ENCODE measurements at regions not wholly inside any gene's neighbourhood (a gene's known extent, or its start where the extent isn't known, plus 50 kb on each side); places are given as distances from the start of the nearest gene placed in this dataset.
"Not testable (repeated sequence)": the region's sequence is repeated elsewhere in the genome, so short reads cannot be mapped to it uniquely, and the experiment has no call there.

DNA sequence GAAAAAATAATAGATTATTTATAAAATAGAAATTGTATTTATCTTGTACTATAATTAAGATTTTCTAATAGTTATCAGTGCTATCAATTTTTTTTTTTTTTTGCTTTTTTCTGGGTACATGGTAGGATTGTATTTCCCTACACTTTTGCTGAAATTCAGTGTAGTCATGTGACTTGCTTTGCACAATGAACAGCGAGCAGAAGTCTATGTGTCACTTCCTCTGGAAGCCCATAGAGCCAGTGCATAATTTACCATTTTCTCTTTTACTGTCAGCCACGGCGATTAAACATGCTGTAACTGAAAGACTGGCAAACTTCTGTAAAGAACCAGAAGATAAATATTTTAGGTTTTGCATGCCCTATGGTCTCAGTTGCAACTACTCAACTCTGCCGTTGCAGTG lies 80.8 kb upstream of the PPP1R12A start:
- H3K4me3 ChIP-seq (ENCODE audit: low read depth, low read length): no peak overlapping the region
- TF ChIP-seq, protein P1, sequence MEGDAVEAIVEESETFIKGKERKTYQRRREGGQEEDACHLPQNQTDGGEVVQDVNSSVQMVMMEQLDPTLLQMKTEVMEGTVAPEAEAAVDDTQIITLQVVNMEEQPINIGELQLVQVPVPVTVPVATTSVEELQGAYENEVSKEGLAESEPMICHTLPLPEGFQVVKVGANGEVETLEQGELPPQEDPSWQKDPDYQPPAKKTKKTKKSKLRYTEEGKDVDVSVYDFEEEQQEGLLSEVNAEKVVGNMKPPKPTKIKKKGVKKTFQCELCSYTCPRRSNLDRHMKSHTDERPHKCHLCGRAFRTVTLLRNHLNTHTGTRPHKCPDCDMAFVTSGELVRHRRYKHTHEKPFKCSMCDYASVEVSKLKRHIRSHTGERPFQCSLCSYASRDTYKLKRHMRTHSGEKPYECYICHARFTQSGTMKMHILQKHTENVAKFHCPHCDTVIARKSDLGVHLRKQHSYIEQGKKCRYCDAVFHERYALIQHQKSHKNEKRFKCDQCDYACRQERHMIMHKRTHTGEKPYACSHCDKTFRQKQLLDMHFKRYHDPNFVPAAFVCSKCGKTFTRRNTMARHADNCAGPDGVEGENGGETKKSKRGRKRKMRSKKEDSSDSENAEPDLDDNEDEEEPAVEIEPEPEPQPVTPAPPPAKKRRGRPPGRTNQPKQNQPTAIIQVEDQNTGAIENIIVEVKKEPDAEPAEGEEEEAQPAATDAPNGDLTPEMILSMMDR (IDR thresholded peaks at IDR 0.05; ENCODE audit: insufficient read depth, low read length): no peak
- no peak for DNase-seq (ENCODE audit: low read depth)

DNA sequence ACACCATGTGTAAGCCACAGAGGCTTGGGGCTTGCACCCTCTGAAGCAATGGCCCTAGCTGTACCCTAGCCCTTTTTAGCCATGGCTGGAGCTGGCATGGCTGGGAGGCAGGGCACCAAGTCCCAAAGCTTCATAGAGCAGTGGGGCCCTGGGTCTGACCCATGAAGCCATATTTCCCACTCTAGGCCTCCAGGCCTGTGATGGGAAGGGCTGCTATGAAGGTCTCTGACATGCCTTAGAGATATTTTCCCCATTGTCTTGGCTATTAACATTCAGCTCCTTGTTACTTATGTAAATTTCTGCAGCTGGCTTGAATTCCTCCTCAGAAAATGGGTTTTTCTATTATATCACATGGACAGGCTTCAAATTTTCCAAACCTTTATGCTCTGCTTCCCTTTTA lies 68.8 kb upstream of the PPP1R12A start:
- not testable (repeated sequence) for DNase-seq (ENCODE audit: low read depth); H3K4me3 ChIP-seq (ENCODE audit: low read depth, low read length)

DNA sequence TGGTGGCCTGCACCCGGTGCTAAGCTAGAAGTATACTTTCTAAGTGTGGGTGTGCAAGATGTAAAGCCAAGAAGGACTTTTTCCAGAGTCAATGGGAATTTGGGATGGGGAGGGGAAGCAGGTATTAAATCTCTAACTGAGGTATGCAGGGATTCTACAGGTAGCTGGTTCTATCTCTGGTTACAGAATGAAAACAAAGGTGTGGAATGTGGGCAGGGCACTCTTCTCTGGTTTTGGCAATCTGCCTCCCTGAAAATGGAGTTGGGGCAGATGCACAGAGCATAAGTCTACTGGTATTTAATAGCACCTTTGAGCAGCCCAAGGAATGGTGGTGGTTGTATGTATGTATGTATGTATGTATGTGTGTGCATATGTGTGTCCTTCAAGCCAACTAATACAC lies 66.7 kb upstream of the PPP1R12A start:
- TF ChIP-seq, protein P1 (IDR thresholded peaks at IDR 0.05; ENCODE audit: insufficient read depth, low read length): no peak
- H3K4me3 ChIP-seq (ENCODE audit: low read depth, low read length): no peak overlapping the region
- DNase-seq (ENCODE audit: low read depth): no peak

DNA sequence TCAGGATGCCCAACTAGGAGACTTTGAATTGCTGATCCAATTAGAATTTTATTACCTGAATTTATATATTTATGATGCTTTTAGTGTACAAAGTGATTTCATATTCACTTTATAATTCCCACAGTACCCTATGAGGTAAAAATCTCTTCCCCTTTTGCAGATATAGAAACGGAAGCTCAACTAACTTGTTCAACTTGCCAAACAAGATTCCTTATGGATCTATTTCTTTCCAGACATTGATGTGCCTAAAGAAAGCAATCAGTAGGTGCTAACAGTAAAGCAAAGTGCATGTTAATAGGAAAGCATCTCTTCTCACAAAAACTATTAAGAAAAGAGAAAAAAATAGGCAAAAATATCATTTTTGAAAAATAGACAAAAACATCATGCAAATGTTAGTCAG lies 65.9 kb upstream of the PPP1R12A start:
- DNase-seq (ENCODE audit: low read depth): no peak
- TF ChIP-seq, protein P1 (IDR thresholded peaks at IDR 0.05; ENCODE audit: insufficient read depth, low read length): no peak
- H3K4me3 ChIP-seq (ENCODE audit: low read depth, low read length): no peak overlapping the region

DNA sequence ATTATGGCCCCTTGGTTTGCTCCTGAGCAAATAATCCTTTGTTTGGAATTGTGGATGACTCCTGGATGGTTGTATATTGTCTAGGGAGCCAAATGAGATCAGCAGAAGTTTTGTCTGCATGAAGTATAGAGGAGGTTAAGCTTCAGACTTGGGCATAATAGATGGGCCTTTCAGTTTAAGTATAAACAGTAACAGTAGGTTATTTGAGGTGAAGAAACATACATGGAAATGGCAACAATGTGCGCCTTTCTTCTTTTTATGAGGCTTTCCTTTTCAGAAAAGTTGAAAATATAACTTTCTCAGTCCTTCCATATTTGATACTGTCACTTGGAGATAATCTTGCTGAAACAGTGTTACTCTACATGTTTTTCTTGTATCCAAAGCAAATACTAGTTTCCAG lies 63.7 kb upstream of the PPP1R12A start:
- TF ChIP-seq, protein P1 (IDR thresholded peaks at IDR 0.05; ENCODE audit: insufficient read depth, low read length): no peak
- no peak overlapping the region for H3K4me3 ChIP-seq (ENCODE audit: low read depth, low read length)
- DNase-seq (ENCODE audit: low read depth): no peak

DNA sequence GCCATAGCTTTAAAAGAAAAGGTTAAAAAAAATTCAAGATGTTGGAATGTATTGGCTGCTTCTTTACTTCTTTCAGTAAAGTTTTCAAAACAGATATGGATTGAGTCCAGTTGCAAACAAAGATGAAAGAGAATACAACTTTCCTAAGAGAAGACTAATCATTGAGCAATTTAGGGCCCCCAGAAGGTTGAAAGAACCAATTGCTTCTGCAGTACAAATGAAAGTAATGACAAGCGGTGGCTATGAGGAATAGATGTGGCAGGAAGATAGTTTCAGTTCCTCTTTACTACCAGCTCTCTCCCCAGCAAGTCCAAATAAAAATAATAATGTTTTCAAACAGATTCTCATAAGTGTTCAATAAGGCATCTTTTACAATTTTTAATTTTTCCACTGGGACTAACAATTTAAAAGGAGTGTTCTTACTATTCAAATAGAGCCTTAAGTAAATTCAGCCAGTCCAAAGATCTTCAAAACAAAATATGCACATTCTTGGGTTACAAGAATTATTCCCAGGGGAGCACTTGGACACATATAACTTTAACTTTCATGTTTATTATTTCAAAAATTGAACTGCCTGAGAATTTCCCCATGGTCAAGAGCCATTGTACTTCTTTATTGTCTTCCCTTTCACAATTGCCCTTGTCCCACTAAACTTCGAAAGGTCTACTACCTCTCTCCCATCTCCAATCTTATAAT lies 62.3 kb upstream of the PPP1R12A start:
- DNase-seq (ENCODE audit: low read depth): peak; percentile 30
- TF ChIP-seq, protein P1 (IDR thresholded peaks at IDR 0.05; ENCODE audit: insufficient read depth, low read length): no peak
- H3K4me3 ChIP-seq (ENCODE audit: low read depth, low read length): no peak overlapping the region

DNA sequence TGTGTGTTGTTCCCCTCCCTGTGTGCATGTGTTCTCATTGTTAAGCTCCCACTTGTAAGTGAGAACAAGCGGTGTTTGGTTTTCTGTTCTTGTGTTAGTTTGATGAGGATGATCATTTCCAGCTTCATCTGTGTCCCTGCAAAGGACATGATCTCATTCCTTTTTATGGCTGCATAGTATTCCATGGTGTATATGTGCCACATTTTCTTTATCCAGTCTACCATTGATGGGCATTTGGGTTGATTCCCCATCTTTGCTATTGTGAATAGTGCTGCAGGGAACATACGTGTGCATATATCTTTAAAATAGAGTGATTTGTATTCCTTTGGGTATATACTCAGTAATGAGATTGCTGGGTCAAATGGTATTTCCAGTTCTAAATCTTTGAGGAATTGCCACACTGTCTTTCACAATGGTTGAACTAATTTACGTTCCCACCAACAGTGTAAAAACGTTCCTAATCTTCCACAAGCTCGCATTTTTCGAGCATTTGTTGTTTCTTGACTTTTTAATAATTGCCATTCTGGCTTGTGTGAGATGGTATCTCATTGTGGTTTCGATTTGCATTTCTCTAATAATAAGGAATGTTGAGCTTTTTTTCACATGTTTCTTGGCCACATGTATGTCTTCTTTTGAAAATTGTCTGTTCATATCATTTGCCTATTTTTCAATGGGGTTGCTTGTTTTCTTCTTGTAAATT lies 60.6 kb upstream of the PPP1R12A start:
- not testable (repeated sequence) for DNase-seq (ENCODE audit: low read depth); H3K4me3 ChIP-seq (ENCODE audit: low read depth, low read length)

Measured in fibroblast of the aortic adventitia (primary cell).